GM18520 (cell line): ENCODE measurements at regions not wholly inside any gene's neighbourhood (a gene's known extent, or its start where the extent isn't known, plus 50 kb on each side); places are given as distances from the start of the nearest gene placed in this dataset.

Experiments
- ATAC-seq: cut with Tn5 transposase; IDR thresholded peaks from one replicate; pipeline ENCODE4 v1.9.1; 2021; ENCODE audit not compliant: unreplicated experiment

- ATAC-seq, result no peak
Measured at GRCh38 chr10:55280696-55281095, 479.7 kb upstream of the PCDH15 start.

DNA sequence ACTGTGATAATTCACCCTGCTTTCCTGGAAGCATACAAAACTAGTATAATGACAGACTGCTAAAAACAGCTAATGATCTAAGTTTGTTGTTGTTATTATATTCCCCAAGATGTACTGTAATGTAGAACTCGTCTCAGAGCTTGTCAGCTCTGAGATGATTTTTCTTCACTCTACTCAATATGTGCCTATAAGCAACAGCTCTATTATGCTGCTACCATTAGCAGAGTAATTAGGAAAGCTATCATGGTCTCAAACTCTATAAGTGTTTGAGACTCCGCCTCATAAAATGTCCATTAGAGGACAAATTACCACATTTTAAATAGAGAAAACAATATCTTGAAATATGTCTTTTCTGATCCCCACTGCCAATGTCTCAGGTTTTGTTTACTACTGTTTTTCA, 476.5 kb upstream of the PCDH15 start:
- no peak for ATAC-seq

- ATAC-seq, result no peak
Measured at GRCh38 chr10:55274367-55274766, 473.3 kb upstream of the PCDH15 start.

GRCh38 chr10:55273946-55274345, 472.9 kb upstream of the PCDH15 start:
- no peak for ATAC-seq

- ATAC-seq, result no peak
Measured at GRCh38 chr10:55272886-55273285, 471.9 kb upstream of the PCDH15 start.

DNA sequence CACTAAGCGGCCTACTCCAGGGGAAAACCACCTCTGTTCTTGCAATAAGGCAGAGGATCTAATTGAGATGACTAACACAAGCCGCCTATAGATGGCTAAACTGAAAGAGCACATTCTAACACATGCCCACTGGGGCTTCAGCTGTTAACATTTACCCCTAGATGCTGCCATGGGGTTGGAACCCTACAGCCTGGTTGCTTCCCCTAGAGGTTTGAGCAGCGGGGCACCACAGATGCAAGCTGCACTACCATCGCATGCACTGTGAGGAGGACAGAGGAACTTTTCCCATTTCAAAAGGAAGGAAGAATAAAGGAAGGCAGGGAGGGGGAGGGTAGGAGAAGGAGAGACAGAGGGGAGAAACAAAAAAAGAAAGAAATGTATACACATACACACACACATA, 465.8 kb upstream of the PCDH15 start:
- ATAC-seq, result no peak

DNA sequence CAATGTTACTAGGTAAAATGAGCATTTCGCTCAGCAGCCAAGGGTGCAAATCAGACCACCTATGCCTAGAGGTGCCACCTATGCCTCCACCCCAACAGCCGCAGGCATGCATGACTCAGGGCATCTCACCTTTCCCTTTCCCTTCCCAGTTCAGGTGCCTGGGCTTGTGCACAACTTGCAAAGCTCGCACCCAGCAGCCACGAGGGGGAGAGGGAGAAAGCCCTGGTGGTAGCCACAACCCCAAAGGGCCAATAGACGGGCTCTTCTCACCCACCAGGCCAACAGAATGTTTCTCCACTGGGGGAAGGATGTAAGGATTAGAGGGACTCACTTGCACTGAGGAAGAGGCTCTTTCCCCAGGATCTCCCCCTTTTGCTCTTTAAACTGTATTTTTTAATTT, 462.3 kb upstream of the PCDH15 start:
- no peak for ATAC-seq

- no peak for ATAC-seq
Measured at GRCh38 chr10:55242544-55242943, 441.5 kb upstream of the PCDH15 start.

DNA sequence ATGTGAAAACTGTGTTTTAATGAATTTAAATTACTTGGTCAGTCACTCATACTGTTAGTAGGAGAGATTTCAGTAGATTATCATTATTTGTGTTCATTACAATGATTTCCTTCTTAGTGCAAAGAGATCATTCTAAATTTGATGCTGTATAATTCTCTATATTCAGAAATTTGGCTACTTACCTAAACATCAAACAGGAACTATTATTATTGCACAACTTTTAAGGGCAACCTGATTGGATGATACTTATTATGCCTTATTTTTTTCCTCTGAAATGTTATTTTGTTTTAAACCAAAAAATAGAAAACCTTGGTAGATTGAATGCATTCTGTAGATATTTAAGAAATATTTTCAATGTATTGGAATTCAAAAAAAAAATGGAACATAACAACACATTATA, 436.4 kb upstream of the PCDH15 start:
- ATAC-seq, result no peak

GRCh38 chr10:55233505-55233904, 432.5 kb upstream of the PCDH15 start:
- ATAC-seq, result peak; percentile 99

- ATAC-seq, result no peak
Measured at GRCh38 chr10:55233090-55233489, 432.1 kb upstream of the PCDH15 start.

GRCh38 chr10:55232553-55232952, 431.5 kb upstream of the PCDH15 start:
- no peak for ATAC-seq

DNA sequence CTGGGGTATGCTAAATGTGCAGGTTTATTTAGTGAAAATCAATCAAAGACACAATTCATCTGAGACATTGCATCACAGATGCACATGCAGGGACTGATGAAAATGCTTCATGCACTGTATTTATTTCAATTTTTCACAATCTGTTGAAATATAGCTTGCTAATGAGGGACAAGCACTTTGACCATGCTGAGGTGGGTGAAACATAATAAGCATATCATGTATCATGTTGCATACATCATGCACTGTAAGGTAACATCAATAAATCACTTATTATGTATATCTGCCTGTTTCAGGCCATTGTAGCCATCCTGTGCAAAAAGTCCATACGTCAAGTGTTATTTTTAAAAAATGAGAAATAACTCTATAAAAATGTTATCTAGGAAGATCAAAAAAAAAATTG, 426.9 kb upstream of the PCDH15 start:
- ATAC-seq, result no peak

DNA sequence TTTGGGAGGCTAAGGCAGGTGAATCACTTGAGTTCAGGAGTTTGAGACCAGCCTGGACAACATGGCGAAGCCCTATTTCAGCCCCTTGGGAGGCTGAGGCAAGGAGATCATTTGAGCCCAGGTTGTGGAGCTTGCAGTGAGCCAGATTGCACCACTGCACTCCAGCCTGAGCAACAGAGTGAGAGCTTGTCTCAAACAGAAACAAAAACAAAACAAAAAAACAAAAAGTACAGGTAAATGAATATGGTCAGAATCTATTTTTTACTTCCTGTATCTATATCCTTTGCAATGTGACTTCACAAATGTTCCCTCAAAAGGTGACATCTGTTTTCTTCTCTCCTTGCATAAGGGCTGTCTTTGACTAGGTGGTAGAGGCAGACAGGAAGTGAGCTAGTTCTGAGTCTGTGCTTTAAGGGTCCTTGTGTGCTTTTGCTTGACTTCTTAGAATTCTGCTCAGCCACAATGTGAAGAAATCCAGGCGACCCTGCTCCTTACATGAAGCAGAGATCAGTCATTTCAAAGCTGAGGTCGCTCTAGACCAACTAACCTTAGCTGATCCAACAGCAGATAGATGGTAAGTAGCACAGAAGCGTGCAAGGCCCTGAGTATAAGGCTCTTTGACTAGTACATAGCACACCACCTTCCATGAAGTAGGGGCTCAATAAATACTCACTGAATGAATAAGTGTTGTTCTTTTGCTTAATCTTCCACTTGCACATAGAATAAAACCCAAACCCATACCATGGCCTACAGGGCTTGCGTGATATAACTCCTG, 423.2 kb upstream of the PCDH15 start:
- no peak for ATAC-seq

DNA sequence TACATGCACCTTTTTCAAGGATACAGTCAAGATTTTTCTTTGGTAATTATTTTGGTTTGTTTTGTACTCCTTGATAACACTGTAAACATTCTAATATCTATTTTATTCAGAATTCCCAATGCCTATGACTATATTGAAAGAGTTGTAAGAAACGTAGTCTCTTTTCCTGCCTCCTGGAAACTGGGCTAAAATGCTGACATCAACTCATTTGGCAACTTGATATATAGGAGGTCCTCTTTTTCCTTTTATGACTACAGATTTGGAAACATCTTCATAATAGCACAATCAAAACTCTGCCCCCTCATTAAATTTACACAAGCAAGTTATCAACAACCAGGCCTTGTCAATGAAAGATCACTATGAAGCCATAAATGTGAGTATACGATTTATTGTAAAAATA, 422.3 kb upstream of the PCDH15 start:
- no peak for ATAC-seq

GRCh38 chr10:55220975-55221374, 419.9 kb upstream of the PCDH15 start:
- no peak for ATAC-seq

DNA sequence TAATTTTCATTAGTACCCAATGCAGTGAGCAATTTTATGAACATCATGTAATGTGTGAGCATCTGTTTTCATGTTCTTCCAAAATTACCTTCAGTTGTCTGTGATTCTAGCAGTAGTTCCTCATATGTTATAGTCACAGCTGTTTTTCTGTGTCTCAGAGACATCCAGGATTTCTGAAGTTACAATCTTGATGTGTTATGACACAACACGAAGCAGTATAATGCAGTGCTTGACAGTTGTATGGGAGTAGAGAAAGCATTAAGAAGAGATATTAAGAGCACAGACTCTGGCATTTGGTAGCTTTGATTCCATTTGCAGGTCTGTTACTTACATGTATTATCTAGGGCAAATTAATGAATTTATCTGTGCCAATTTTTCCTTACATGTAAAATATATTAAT, 414.7 kb upstream of the PCDH15 start:
- no peak for ATAC-seq

- ATAC-seq, result no peak
Measured at GRCh38 chr10:55214608-55215007, 413.6 kb upstream of the PCDH15 start.

GRCh38 chr10:55212051-55212450, 411.0 kb upstream of the PCDH15 start:
- no peak for ATAC-seq

- ATAC-seq, result no peak
Measured at GRCh38 chr10:55203874-55204273, 402.8 kb upstream of the PCDH15 start.

GRCh38 chr10:55203319-55203718, 402.3 kb upstream of the PCDH15 start:
- ATAC-seq, result no peak

- ATAC-seq, result no peak
Measured at GRCh38 chr10:55200020-55200419, 399.0 kb upstream of the PCDH15 start.

DNA sequence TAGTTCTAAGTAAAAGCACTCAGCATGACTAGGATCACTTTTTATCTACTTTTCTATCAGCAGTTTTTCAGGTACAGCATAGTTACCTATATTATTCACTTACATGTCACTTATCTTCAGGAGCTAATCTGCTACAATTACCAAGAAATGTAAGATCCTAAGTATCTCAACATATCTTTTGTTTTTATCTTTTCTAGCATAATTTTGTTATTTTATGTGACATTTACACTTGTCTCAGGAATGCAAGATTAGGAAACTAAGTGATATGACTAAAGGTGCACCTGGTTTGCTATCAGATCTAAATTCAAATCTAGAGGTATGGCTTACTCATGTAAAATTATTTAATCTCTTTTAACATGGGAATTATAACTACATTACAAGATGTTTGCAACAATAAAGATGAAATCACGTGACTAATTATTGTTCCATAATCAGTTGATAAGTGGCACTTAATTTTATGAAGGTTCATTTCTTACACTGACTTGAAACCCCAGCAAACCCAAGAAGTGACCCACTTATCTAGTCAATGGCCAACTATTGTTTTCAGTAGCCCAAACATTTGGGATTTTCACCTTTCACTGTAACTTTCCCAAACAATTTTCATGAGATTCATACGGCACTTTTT, 390.3 kb upstream of the PCDH15 start:
- no peak for ATAC-seq
